Esophagus squamous epithelium (tissue), 5 donors: ENCODE measurements at regions not wholly inside any gene's neighbourhood (a gene's known extent, or its start where the extent isn't known, plus 50 kb on each side); places are given as distances from the start of the nearest gene placed in this dataset.
"Not testable (repeated sequence)": the region's sequence is repeated elsewhere in the genome, so short reads cannot be mapped to it uniquely, and the experiment has no call there.

ENCODE experiments used
- DNase-seq: peaks from one replicate; lab custom pipeline; 2025; lab: John Stamatoyannopoulos, UW
- H3K27ac ChIP-seq, 4 donors: fragments of 200-600 bp; sonication (generic); one replicate each; pipeline ENCODE4 v1.5.1; 2016 to 2019; ENCODE audit warnings: mild to moderate bottlenecking in 1 of 4
- H3K27me3 ChIP-seq, 4 donors: fragments of 200-600 bp; sonication (generic); 1 replicate in 3 of 4; 2 replicates in 1 of 4; pipeline versions ENCODE4 v1.5.1 to v1.6.0; 2017 to 2021; ENCODE audit warnings: antibody characterized with exemption in 1 of 4
- H3K36me3 ChIP-seq, 3 donors: fragments of 200-600 bp; sonication (generic); one replicate each; pipeline ENCODE4 v1.5.1; 2016 to 2019
- H3K4me1 ChIP-seq, 3 donors: fragments of 200-600 bp; sonication (generic); one replicate each; pipeline ENCODE4 v1.5.1; 2017 to 2019
- H3K4me3 ChIP-seq, 4 donors: fragments of 200-600 bp; sonication (generic); 1 replicate in 3 of 4; 2 replicates in 1 of 4; pipeline ENCODE4 v1.5.1; 2016 to 2019; ENCODE audit warnings: mild to moderate bottlenecking in 2 of 4, moderate library complexity in 1 of 4
- H3K9me3 ChIP-seq, 3 donors: fragments of 200-600 bp; sonication (generic); one replicate each; pipeline ENCODE4 v1.5.1; 2016 to 2019
- POLR2A ChIP-seq, 4 donors: fragments of 450-650 bp; IDR thresholded peaks; one replicate each; pipeline ENCODE4 v1.6.1; 2017; ENCODE audit warnings: antibody characterized with exemption in 4 of 4, mild to moderate bottlenecking in 4 of 4, moderate library complexity in 3 of 4
- WGBS, 2 donors: methylation state at CpG; one replicate each; pipeline ENCODE4 v1.1.5; 2018; 5-methylcytosine and 5-hydroxymethylcytosine counted together
- intact Hi-C: fragments of 100-400 bp; cut with DNase I; formaldehyde crosslinking; loops from one replicate; pipeline ENCODE4 v1.15.0; 2022
- TF ChIP-seq, protein P1 (sequence below), 6 experiments: fragments of 450-650 bp in 4 of 6; fragments of 200-600 bp in 2 of 6; sonication (generic) in 2 of 6; IDR thresholded peaks; one replicate each; pipeline ENCODE4 v1.5.1; 2016 to 2019; ENCODE audit warnings: antibody characterized with exemption in 6 of 6, mild to moderate bottlenecking in 4 of 6, moderate library complexity in 4 of 6
- donor health status: DM: yes; HTN: yes; CAD: no.

DNA sequence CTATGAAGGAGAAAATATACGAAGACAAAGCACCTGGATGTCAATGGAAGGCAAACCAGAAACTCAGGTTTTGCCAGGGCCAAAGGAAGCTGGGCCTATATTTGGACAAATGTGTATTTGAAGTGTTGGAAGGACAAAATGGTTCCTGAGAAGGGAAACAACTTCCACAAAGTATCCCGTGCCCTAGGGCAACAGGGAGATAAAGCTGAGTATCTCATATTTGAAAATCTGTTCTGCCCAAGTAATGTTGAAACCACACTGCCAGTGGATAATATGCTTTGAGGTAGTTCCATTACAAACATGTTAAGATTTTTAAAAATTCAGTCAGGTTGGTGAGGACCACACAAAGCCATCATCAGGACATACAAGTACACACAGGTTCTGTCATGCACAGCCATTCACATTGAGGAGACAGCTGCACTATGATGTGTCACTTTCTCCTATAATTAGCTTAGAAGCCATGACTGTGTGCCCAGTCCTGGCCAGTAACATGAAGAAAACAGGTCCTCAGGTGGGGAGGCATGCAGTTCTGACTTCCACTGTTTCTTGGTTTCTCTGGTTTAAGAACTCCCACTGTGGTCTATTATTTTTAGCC lies 116.4 kb downstream of the PWWP3B start:
- intact Hi-C loops, result no loop called here
- DNase-seq, result no peak
- Histone ChIP-seq H3K27ac (no peak overlapping the region), H3K4me1 (no peaks in the 10 kb centered on the region), H3K27me3 (no peaks in the 10 kb centered on the region), H3K9me3 (no peaks in the 10 kb centered on the region), H3K4me3 (no peak overlapping the region), H3K36me3 (no peaks in the 10 kb centered on the region)
- WGBS, 2 donors, result 30 to 39% methylated on average over 2 of the region's 2 CpGs
- no peak for TF ChIP-seq POLR2A (IDR thresholded peaks at IDR 0.05)
- TF ChIP-seq, protein P1, sequence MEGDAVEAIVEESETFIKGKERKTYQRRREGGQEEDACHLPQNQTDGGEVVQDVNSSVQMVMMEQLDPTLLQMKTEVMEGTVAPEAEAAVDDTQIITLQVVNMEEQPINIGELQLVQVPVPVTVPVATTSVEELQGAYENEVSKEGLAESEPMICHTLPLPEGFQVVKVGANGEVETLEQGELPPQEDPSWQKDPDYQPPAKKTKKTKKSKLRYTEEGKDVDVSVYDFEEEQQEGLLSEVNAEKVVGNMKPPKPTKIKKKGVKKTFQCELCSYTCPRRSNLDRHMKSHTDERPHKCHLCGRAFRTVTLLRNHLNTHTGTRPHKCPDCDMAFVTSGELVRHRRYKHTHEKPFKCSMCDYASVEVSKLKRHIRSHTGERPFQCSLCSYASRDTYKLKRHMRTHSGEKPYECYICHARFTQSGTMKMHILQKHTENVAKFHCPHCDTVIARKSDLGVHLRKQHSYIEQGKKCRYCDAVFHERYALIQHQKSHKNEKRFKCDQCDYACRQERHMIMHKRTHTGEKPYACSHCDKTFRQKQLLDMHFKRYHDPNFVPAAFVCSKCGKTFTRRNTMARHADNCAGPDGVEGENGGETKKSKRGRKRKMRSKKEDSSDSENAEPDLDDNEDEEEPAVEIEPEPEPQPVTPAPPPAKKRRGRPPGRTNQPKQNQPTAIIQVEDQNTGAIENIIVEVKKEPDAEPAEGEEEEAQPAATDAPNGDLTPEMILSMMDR (IDR thresholded peaks at IDR 0.05), result no peak

DNA sequence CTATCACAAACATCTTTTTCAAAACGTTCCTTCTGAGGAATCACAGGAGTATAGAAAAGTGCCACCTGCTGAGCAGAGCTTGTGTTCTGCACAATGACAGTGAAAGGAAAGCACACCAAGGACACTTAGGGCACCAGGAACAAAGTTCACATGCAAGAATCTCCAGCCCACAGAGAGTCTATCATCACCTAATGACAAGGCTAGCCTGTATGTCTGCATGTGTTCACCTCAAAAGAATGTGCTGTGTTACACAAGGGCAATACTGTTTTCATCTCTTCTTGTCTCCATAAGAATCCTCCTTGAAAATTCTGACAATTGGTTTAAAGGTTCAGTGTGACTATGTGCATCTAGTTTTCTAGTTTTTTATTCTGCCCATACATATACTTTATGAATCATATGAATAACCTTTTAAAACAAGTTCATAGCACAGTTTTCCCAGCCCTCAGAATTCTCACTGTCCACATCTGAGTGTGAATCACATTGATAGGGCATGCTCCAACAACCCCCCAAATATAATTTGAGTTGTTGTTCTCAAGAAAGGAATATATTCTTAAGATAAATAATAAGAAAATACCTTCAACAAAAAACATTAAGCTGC lies 118.0 kb downstream of the PWWP3B start:
- intact Hi-C loops, result no loop called here
- Histone ChIP-seq H3K4me1 (no peaks in the 10 kb centered on the region), H3K9me3 (no peaks in the 10 kb centered on the region), H3K36me3 (no peaks in the 10 kb centered on the region), H3K27me3 (no peaks in the 10 kb centered on the region), H3K27ac (no peak overlapping the region), H3K4me3 (no peak overlapping the region)
- TF ChIP-seq, protein P1 (IDR thresholded peaks at IDR 0.05), result no peak
- TF ChIP-seq POLR2A (IDR thresholded peaks at IDR 0.05), result no peak
- DNase-seq, result no peak
- 0 to 40% methylated on average over 1 of the region's 1 CpG for WGBS, 2 donors

DNA sequence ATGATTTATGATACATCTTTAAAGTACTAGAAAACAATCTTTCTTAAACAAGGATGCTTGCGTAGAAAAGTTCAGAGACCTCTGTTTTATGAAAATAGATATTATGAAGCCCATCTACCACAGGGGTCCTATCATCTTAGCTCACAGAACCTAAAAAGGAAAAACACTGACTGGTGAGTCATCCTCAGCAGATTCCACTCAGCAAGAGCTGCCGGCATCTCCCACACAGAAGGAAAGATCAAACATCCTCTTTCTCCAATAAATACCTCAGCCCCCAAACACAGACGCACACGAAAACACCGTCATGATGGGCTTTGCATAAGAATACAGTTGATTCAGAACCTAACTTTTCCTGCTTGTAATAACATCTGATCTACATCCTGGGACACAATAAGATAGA lies 122.7 kb downstream of the PWWP3B start:
- intact Hi-C loops, H3K4me3 ChIP-seq, H3K27me3 ChIP-seq, H3K9me3 ChIP-seq, DNase-seq, H3K4me1 ChIP-seq, H3K36me3 ChIP-seq, H3K27ac ChIP-seq: not testable (repeated sequence)
- WGBS, 2 donors, result no CpG with 5 or more reads among the region's 5 CpGs

DNA sequence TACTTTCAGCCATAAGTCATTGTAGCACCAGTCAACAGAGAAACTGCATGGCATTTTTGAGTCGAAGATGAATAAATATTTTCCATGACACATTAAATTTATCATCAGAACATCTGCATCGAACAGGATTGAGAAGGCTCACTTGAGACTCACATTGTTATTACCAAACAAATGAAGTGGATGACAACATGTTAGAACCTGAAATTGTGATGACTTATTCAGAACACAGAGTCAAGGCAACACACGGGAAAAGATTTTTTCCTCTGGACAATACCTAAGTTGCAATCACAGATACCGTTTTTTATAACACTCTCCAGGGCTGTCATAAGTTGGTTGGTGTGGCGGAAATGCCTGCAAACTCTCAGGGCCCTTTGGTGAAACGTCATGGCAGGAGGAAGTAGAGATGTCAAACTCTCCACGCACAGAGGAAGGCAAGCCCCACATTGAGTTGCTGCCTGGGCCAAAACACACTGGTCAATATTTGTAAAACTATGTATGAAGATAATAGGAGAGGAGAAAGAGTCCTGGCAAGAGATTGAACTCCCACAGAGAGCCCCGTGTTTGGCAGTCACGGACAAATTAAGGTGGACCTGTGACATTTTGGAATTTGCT lies 123.8 kb downstream of the PWWP3B start:
- H3K9me3 ChIP-seq, H3K27ac ChIP-seq, H3K4me3 ChIP-seq, H3K4me1 ChIP-seq, intact Hi-C loops, DNase-seq, H3K27me3 ChIP-seq, H3K36me3 ChIP-seq: not testable (repeated sequence)
- WGBS, 2 donors, result no CpG with 5 or more reads among the region's 9 CpGs

DNA sequence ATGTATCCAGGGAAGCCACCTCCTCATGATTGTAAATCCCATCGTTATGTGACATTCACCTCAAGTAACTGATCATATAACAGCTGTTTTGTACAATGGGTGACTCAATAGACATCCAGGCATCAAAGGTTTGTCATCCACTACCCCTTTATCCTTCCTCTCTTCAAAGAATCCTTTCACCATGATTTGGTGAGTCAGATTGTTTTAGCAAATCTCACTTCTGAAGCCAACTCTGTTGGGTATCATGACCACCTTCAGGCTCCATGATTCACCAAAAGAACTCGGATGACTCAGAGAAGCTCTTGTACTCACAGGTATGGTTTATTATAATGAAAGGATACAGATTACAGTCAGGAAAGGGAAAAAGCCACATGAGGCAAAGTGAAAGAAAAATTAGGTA lies 132.1 kb downstream of the PWWP3B start:
- DNase-seq, result no peak
- H3K4me1 ChIP-seq, result no peaks in the 10 kb centered on the region
- TF ChIP-seq, protein P1 (IDR thresholded peaks at IDR 0.05), result no peak
- no peak for TF ChIP-seq POLR2A (IDR thresholded peaks at IDR 0.05)
- H3K4me3 ChIP-seq, result no peak overlapping the region
- H3K9me3 ChIP-seq, result no peaks in the 10 kb centered on the region
- no peaks in the 10 kb centered on the region for H3K36me3 ChIP-seq
- whole genome bisulfite sequencing, 2 donors, result 30 to 49% methylated on average over 2 of the region's 2 CpGs
- H3K27ac ChIP-seq, result no peak overlapping the region
- H3K27me3 ChIP-seq, result no peaks in the 10 kb centered on the region
- intact Hi-C loops, result no loop called here

DNA sequence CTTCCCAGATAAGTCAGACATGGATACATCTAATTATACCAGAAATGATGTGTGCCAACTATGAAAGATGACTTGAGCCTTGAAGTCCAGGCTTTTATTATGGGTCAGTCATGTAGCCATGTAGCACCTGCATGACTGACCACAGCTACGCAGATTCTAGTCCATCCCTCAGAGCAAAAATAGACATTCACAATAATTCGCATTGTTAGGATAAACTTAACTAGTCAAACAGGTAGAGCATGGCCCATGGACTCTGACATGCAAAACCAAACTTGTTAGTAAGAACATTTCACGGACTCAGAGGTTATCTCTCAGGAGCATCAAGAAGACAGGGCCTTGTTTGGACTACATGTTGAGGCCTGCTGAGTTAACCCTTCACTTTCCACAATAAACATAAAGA lies 132.6 kb downstream of the PWWP3B start:
- Histone ChIP-seq H3K9me3 (no peaks in the 10 kb centered on the region), H3K27me3 (no peaks in the 10 kb centered on the region), H3K4me3 (no peak overlapping the region), H3K27ac (no peak overlapping the region), H3K36me3 (no peaks in the 10 kb centered on the region), H3K4me1 (no peaks in the 10 kb centered on the region)
- no peak for DNase-seq
- 58% methylated on average over 3 of the region's 3 CpGs for WGBS, 2 donors
- TF ChIP-seq, protein P1 (IDR thresholded peaks at IDR 0.05), result no peak
- TF ChIP-seq POLR2A (IDR thresholded peaks at IDR 0.05), result no peak
- intact Hi-C loops, result no loop called here
